Activated B cell treated with CpG ODN at 0.5 μM for 24 hours (primary cell): ENCODE measurements at regions not wholly inside any gene's neighbourhood (a gene's known extent, or its start where the extent isn't known, plus 50 kb on each side); places are given as distances from the start of the nearest gene placed in this dataset.

Experiments used
- ATAC-seq: fragments of 200-7000 bp; cut with Tn5 transposase; one replicate; pipeline ENCODE4 v1.10.0; 2021; ENCODE audit warnings: low read depth, mild to moderate bottlenecking, moderate library complexity
- CTCF ChIA-PET: fragments of 350-600 bp; sonication (Branson Sonifier 250); formaldehyde crosslinking; loops from one replicate; lab custom pipeline; 2021; ENCODE audit warnings: antibody characterized with exemption; lab: Charles Lee
- POLR2A ChIA-PET: fragments of 350-600 bp; sonication (Branson Sonifier 250); formaldehyde crosslinking; loops from one replicate; lab custom pipeline; 2021; ENCODE audit warnings: antibody characterized with exemption; lab: Charles Lee
- DNase-seq: peaks from one replicate; pipeline ENCODE4 v3.0.0; 2022
- H3K27ac Mint-ChIP-seq: one replicate; pipeline ENCODE4 v1.8.0; 2020; ENCODE audit warnings: mixed read lengths
- H3K27me3 Mint-ChIP-seq: one replicate; pipeline ENCODE4 v1.8.0; 2021; ENCODE audit warnings: mixed read lengths
- H3K36me3 Mint-ChIP-seq: one replicate; pipeline ENCODE4 v1.8.0; 2021; ENCODE audit warnings: low read depth, mixed read lengths
- H3K4me1 Mint-ChIP-seq: one replicate; pipeline ENCODE4 v1.8.0; 2021; ENCODE audit warnings: mixed read lengths
- H3K4me3 Mint-ChIP-seq: one replicate; pipeline ENCODE4 v1.8.0; 2020; ENCODE audit warnings: mild to moderate bottlenecking, mixed read lengths
- H3K9me3 Mint-ChIP-seq: one replicate; pipeline ENCODE4 v1.8.0; 2020; ENCODE audit warnings: mixed read lengths
- intact Hi-C: fragments of 100-400 bp; cut with micrococcal nuclease; formaldehyde crosslinking; loops from one replicate; pipeline ENCODE4 v1.15.1; 2024
- TF ChIP-seq, protein P1 (sequence below): fragments of 200-600 bp; IDR thresholded peaks from one replicate; pipeline ENCODE4 v1.8.0; 2022; ENCODE audit warnings: antibody characterized with exemption, mild to moderate bottlenecking

DNA sequence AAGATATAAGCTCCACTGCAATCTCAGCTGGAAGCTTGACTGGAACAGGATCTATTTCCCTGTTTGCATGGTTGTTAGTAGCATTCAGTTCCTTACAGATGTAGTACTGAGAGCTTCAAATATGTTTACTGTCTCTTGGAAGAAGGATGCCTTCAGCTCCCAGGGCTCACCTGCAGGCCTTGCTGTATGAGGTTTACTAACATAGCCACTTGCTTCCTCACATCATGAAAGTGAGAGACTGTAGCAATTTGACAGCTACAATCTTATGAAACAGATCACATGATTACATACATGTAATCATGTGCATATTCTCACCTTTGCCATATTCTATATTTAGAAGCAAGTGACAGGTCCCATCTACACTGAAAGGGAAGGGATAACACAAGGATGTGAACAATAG lies 458.1 kb upstream of the PCDH20 start:
- H3K27me3 Mint-ChIP-seq: no peaks in the 10 kb centered on the region

DNA sequence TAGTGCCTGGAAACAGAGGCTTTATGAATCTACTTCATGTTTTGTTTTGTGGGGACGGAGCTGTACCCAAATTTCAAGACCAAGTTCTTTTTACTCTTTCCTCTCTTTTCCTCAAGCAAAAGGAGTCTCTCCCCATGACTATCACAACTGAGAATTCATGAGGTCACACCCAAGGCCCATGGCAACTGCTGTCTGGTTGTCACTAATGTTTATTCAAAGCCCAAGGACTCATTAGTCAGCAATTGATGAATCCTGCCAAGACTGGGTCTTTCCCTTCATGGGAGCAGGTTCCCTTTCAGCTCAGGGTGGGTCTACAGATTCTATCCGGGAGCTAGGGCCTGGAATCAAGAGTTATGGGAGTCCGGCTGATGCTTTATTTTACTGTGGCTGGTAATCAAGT lies 441.5 kb upstream of the PCDH20 start:
- ATAC-seq (no peak), DNase-seq (no peak)
- TF ChIP-seq, protein P1, sequence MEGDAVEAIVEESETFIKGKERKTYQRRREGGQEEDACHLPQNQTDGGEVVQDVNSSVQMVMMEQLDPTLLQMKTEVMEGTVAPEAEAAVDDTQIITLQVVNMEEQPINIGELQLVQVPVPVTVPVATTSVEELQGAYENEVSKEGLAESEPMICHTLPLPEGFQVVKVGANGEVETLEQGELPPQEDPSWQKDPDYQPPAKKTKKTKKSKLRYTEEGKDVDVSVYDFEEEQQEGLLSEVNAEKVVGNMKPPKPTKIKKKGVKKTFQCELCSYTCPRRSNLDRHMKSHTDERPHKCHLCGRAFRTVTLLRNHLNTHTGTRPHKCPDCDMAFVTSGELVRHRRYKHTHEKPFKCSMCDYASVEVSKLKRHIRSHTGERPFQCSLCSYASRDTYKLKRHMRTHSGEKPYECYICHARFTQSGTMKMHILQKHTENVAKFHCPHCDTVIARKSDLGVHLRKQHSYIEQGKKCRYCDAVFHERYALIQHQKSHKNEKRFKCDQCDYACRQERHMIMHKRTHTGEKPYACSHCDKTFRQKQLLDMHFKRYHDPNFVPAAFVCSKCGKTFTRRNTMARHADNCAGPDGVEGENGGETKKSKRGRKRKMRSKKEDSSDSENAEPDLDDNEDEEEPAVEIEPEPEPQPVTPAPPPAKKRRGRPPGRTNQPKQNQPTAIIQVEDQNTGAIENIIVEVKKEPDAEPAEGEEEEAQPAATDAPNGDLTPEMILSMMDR: no peak
- POLR2A ChIA-PET: no interaction called here
- CTCF ChIA-PET: no interaction called here
- Mint-ChIP-seq H3K27ac (no peak overlapping the region), H3K4me1 (no peaks in the 10 kb centered on the region), H3K4me3 (no peak overlapping the region), H3K36me3 (no peaks in the 10 kb centered on the region), H3K9me3 (peaks cover under 1% of the 10 kb centered on the region), H3K27me3 (no peaks in the 10 kb centered on the region)
- intact Hi-C loops: no loop called here

More for the DNA sequence above, 458.1 kb upstream of the PCDH20 start:
- Mint-ChIP-seq H3K36me3 (no peaks in the 10 kb centered on the region), H3K9me3 (peaks cover 26% of the 10 kb centered on the region), H3K4me3 (no peak overlapping the region), H3K27ac (no peak overlapping the region), H3K4me1 (no peaks in the 10 kb centered on the region)
- TF ChIP-seq, protein P1: no peak
- intact Hi-C loops: no loop called here
- DNase-seq (no peak), ATAC-seq (no peak)
- ChIA-PET POLR2A (no interaction called here), CTCF (no interaction called here)

DNA sequence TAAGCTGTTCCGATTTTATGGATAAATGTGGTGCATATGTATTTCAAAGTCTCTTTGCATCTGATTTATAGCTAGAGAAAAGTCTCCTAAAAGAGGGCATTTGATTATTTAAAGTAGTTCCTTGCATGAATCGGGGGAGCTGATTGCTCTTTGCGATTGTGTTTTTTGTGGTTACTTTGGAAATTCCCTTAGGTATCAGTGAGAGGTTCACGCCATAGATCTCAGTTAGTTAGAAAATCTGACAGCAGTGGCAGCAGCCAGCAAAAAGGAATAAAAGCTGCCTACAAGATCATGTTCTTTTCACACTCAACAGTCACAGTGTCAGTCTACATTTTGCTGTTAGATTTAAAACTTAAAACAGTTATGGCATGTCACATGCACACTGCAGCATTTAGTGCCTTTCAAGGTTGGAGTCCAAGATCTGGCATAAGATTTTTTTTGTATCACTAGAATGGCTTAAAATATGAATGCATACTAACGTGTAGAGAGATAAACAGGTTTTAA lies 436.5 kb upstream of the PCDH20 start:
- Mint-ChIP-seq H3K9me3 (peaks cover 2% of the 10 kb centered on the region), H3K27ac (no peak overlapping the region), H3K27me3 (no peaks in the 10 kb centered on the region), H3K4me1 (no peaks in the 10 kb centered on the region), H3K36me3 (no peaks in the 10 kb centered on the region), H3K4me3 (no peak overlapping the region)
- ChIA-PET CTCF (no interaction called here), POLR2A (no interaction called here)
- ATAC-seq (no peak), DNase-seq (no peak)
- TF ChIP-seq, protein P1: no peak
- intact Hi-C loops: no loop called here

DNA sequence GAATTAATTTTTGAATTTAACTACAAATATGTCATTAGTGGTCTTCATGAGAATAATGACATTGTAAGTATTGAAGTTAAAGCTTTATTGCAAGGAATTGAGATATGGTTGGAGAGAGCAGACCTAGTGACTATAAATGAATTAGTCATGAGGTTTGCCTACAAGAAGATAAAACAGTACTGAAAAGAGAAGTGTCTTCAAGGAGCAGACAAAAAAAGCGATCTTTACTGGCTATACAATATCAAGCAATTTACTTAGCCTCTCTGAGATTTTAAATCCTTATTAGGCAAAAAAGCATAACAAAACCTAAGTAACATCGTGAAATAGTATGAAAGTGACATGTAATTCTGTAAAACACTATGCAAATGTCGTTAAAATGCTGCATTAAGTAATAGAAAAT lies 435.1 kb upstream of the PCDH20 start:
- no peaks in the 10 kb centered on the region for H3K4me1 Mint-ChIP-seq
- no peak for ATAC-seq
- H3K36me3 Mint-ChIP-seq: no peaks in the 10 kb centered on the region

DNA sequence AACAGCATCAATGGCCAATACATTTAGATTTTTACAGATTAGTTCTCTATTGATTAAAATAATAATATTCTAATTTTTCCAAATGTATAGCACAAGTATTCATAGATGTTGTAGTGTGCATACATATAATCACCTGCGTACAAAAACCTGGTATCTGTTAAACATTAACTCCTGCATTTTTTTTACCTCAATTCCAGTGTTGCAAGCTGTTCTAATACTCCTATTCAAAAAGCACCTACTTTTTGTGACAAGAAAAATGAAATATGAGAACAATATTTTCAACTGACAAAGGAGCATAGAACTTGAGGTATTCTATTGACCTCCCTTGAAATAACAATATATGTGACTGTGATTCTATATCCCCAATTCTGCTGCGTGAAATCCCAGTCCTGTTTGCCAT lies 422.9 kb upstream of the PCDH20 start:
- Mint-ChIP-seq H3K9me3 (no peaks in the 10 kb centered on the region), H3K36me3 (no peaks in the 10 kb centered on the region), H3K4me1 (no peaks in the 10 kb centered on the region), H3K27me3 (no peaks in the 10 kb centered on the region), H3K4me3 (no peak overlapping the region), H3K27ac (no peak overlapping the region)
- no peak for DNase-seq
- ChIA-PET CTCF (no interaction called here), POLR2A (no interaction called here)
- intact Hi-C loops: no loop called here
- ATAC-seq: no peak
- TF ChIP-seq, protein P1: no peak

More for the DNA sequence above, 435.1 kb upstream of the PCDH20 start:
- H3K4me3 Mint-ChIP-seq: no peak overlapping the region
- DNase-seq: no peak
- POLR2A ChIA-PET: no interaction called here
- CTCF ChIA-PET: no interaction called here
- intact Hi-C loops: no loop called here
- TF ChIP-seq, protein P1: no peak
- no peaks in the 10 kb centered on the region for H3K27me3 Mint-ChIP-seq
- peaks cover 8% of the 10 kb centered on the region for H3K9me3 Mint-ChIP-seq
- no peak overlapping the region for H3K27ac Mint-ChIP-seq
